MV-4-11 (cell line): ENCODE measurements at regions not wholly inside any gene's neighbourhood (a gene's known extent, or its start where the extent isn't known, plus 50 kb on each side); places are given as distances from the start of the nearest gene placed in this dataset.
"Not testable (repeated sequence)": the region's sequence is repeated elsewhere in the genome, so short reads cannot be mapped to it uniquely, and the experiment has no call there.

Experiments
- DNase-seq: peaks from one replicate; lab custom pipeline; 2025; lab: John Stamatoyannopoulos, UW

GRCh38 chr6:106799031-106799894 lies 169.9 kb downstream of the QRSL1 start:
- DNase-seq = peak; percentile 52

GRCh38 chr6:106797186-106797585 lies 167.8 kb downstream of the QRSL1 start:
- DNase-seq = no peak

- DNase-seq = no peak
Observed at GRCh38 chr6:106796781-106797180, 167.4 kb downstream of the QRSL1 start.

- DNase-seq = no peak
Observed at GRCh38 chr6:106794129-106794528, 164.8 kb downstream of the QRSL1 start.

- no peak for DNase-seq
Observed at GRCh38 chr6:106792536-106793236, 163.3 kb downstream of the QRSL1 start.

- no peak for DNase-seq
Observed at GRCh38 chr6:106790935-106791334, 161.6 kb downstream of the QRSL1 start.

- DNase-seq = no peak
Observed at GRCh38 chr6:106790149-106790770, 160.9 kb downstream of the QRSL1 start.

GRCh38 chr6:106789428-106790148 lies 160.2 kb downstream of the QRSL1 start:
- DNase-seq = no peak

GRCh38 chr6:106788761-106789160 lies 159.4 kb downstream of the QRSL1 start:
- DNase-seq = no peak

GRCh38 chr6:106787327-106788196 lies 158.2 kb downstream of the QRSL1 start:
- no peak for DNase-seq

GRCh38 chr6:106785298-106785697 lies 155.9 kb downstream of the QRSL1 start:
- peak; percentile 14 for DNase-seq

GRCh38 chr6:106783640-106784566 lies 154.5 kb downstream of the QRSL1 start:
- DNase-seq = no peak

- DNase-seq = no peak
Observed at GRCh38 chr6:106782536-106783285, 153.3 kb downstream of the QRSL1 start.

- DNase-seq = not testable (repeated sequence)
Observed at GRCh38 chr6:106779552-106779951, 150.2 kb downstream of the QRSL1 start.

- DNase-seq = no peak
Observed at GRCh38 chr6:106778943-106779342, 149.6 kb downstream of the QRSL1 start.

- DNase-seq = no peak
Observed at GRCh38 chr6:106773996-106774629, 144.7 kb downstream of the QRSL1 start.

- DNase-seq = no peak
Observed at GRCh38 chr6:106773522-106773921, 144.1 kb downstream of the QRSL1 start.

GRCh38 chr6:106772270-106773142 lies 143.1 kb downstream of the QRSL1 start:
- no peak for DNase-seq
